SU-DHL-6 (cell line): ENCODE measurements at regions not wholly inside any gene's neighbourhood (a gene's known extent, or its start where the extent isn't known, plus 50 kb on each side); places are given as distances from the start of the nearest gene placed in this dataset.

Experiments used
- EZH2phosphoT487 ChIP-seq: fragments of 200-600 bp; sonication (generic), shearing (Covaris generic); conservative IDR thresholded peaks from 2 replicates; pipeline ENCODE4 v1.6.1; 2018; ENCODE audit warnings: mild to moderate bottlenecking, antibody characterized with exemption, low read length, moderate library complexity, mixed read lengths
- TF ChIP-seq, protein P1 (sequence below): fragments of 200-600 bp; sonication (generic); IDR thresholded peaks from one replicate; pipeline ENCODE4 v1.5.1; 2017; ENCODE audit warnings: antibody characterized with exemption, mild to moderate bottlenecking, low read length, moderate library complexity; ENCODE audit not compliant: insufficient read depth, poor library complexity, severe bottlenecking

DNA sequence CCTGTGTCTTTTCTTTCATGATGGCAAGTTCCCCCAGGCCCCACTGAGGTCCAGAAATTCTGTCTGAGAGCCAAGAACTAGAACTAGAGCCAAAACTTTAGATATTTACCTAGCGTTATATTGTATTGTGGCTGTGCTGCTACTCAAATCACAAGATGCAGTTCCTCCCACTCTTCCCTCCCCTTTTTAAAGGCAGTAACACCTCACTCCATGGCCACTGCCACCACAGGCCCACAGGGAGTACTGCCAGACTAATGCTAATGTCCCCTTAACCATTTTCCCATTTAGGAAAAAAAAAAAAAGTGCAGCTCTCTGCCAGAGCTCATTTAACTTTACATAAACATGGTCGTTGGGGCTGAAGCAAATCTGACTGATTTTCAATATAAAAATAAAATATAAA, 99.7 kb upstream of the KYNU start:
- TF ChIP-seq, protein P1, sequence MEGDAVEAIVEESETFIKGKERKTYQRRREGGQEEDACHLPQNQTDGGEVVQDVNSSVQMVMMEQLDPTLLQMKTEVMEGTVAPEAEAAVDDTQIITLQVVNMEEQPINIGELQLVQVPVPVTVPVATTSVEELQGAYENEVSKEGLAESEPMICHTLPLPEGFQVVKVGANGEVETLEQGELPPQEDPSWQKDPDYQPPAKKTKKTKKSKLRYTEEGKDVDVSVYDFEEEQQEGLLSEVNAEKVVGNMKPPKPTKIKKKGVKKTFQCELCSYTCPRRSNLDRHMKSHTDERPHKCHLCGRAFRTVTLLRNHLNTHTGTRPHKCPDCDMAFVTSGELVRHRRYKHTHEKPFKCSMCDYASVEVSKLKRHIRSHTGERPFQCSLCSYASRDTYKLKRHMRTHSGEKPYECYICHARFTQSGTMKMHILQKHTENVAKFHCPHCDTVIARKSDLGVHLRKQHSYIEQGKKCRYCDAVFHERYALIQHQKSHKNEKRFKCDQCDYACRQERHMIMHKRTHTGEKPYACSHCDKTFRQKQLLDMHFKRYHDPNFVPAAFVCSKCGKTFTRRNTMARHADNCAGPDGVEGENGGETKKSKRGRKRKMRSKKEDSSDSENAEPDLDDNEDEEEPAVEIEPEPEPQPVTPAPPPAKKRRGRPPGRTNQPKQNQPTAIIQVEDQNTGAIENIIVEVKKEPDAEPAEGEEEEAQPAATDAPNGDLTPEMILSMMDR = no peak
- TF ChIP-seq EZH2phosphoT487 = no peak
